Natural killer cell (primary cell): ENCODE measurements at regions not wholly inside any gene's neighbourhood (a gene's known extent, or its start where the extent isn't known, plus 50 kb on each side); places are given as distances from the start of the nearest gene placed in this dataset.

Experiments
- ATAC-seq, 3 donors: fragments of 150-1000 bp in 2 of 3; fragments of 200-7000 bp in 1 of 3; cut with Tn5 transposase; 1 replicate in 1 of 3; 2 replicates in 2 of 3; pipeline ENCODE4 v1.10.0; 2021; ENCODE audit warnings: mild to moderate bottlenecking in 2 of 3, moderate library complexity in 2 of 3
- DNase-seq, 2 donors: peaks; one replicate each; pipeline versions ENCODE4 v3.0.0 to v3.0.0-alpha.2; 2013 to 2021; ENCODE audit warnings: mixed read lengths in 1 of 2
- H3K27ac ChIP-seq: one replicate; pipeline ENCODE4 v1.5.1; 2013; ENCODE audit warnings: mild to moderate bottlenecking, low read length
- H3K27me3 ChIP-seq: one replicate; pipeline ENCODE4 v1.6.1; 2013; ENCODE audit warnings: low read length; ENCODE audit not compliant: control insufficient read depth, insufficient read depth
- H3K36me3 ChIP-seq: one replicate; pipeline ENCODE4 v1.6.1; 2013; ENCODE audit warnings: low read length; ENCODE audit not compliant: control insufficient read depth, insufficient read depth
- H3K4me1 ChIP-seq: one replicate; pipeline ENCODE4 v1.6.1; 2013; ENCODE audit warnings: low read length; ENCODE audit not compliant: control insufficient read depth, insufficient read depth
- H3K4me3 ChIP-seq: one replicate; pipeline ENCODE4 v1.5.1; 2013; ENCODE audit warnings: low read length
- H3K9me3 ChIP-seq: one replicate; pipeline ENCODE4 v1.6.1; 2013; ENCODE audit warnings: low read length; ENCODE audit not compliant: control insufficient read depth, insufficient read depth
- H3K27ac Mint-ChIP-seq, 2 donors: one replicate each; pipeline ENCODE4 v1.8.0; 2022; ENCODE audit warnings: mild to moderate bottlenecking in 2 of 2, mixed read lengths in 2 of 2, moderate library complexity in 1 of 2
- H3K27me3 Mint-ChIP-seq, 2 donors: one replicate each; pipeline ENCODE4 v1.8.0; 2022; ENCODE audit warnings: low read depth in 2 of 2, mixed read lengths in 2 of 2
- H3K36me3 Mint-ChIP-seq: one replicate; pipeline ENCODE4 v1.8.0; 2022; ENCODE audit warnings: mixed read lengths
- H3K4me1 Mint-ChIP-seq, 2 donors: one replicate each; pipeline ENCODE4 v1.8.0; 2022; ENCODE audit warnings: mixed read lengths in 2 of 2
- H3K4me3 Mint-ChIP-seq: one replicate; pipeline ENCODE4 v1.8.0; 2022; ENCODE audit warnings: mild to moderate bottlenecking, moderate library complexity, mixed read lengths
- H3K9me3 Mint-ChIP-seq, 2 donors: one replicate each; pipeline ENCODE4 v1.8.0; 2022; ENCODE audit warnings: mixed read lengths in 2 of 2
- WGBS: methylation state at CpG from one replicate; pipeline ENCODE4 v1.1.7; 2013; ENCODE audit warnings: missing lambda C conversion rate; ENCODE audit not compliant: insufficient coverage; 5-methylcytosine and 5-hydroxymethylcytosine counted together
- intact Hi-C: fragments of 100-400 bp; cut with micrococcal nuclease; formaldehyde crosslinking; loops from one replicate; pipeline ENCODE4 v1.14.2; 2022
- TF ChIP-seq, protein P1 (sequence below): fragments of 200-600 bp; IDR thresholded peaks from one replicate; pipeline ENCODE4 v1.8.0; 2022; ENCODE audit warnings: antibody characterized with exemption

DNA sequence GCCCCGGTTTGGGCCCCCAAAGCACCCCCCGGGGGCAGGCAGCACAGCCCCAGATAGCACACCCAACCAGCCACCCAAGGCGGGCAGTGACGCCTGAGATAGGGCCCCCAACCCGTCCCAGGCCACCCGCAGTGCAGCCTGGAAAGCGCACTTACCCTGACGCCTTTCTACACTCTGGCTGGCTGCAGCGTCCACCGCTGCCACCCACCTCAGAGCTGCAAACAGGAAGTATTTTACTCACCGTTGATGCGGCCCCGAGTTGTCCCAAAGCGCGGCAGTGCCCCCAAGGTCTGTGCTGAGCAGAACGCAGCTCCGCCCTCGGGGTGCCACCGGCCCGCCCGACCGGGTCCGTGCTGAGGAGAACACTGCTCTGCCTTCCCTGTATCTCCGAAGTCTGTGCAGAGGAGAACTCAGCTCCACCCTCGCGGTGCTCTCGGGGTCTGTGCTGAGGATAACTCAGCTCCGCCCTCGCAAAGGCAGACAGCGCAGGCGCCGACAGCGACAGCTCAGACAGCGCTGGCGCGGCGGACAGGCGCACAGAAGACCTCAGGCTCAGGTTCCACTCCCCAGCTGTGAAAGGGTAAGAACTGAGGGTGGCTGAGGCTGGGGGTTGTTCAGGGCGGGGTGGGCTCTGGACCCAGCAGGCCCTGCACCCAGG is 786.9 kb downstream of the CDY1 start:
- H3K27me3 Mint-ChIP-seq, result no peaks in the 10 kb centered on the region
- no peaks in the 10 kb centered on the region for H3K36me3 Mint-ChIP-seq

DNA sequence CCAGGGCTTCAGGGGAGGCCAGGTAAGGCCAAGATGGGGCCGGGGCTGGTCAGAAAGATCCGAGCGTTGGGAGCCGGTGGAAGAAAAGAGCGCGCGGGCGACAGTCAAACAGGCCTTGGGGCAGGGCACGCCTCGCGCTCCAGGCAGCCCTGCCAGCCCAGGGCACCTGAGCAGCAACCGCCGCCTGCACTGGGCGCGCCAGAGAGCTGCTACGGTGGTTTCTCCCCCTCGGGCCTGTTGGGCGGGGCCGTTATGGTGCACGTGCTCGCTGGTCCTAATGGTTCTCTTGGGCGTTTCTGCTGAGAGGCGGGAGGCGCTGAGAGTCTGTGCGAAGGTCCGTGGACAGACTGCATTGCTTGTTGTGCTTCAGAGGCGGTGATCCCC is 787.4 kb downstream of the CDY1 start:
- H3K27ac Mint-ChIP-seq, result no peak overlapping the region
- Histone ChIP-seq H3K9me3 (no peaks in the 10 kb centered on the region), H3K27ac (no peak overlapping the region), H3K4me3 (no peak overlapping the region), H3K27me3 (no peaks in the 10 kb centered on the region), H3K36me3 (no peaks in the 10 kb centered on the region), H3K4me1 (no peaks in the 10 kb centered on the region)
- H3K4me1 Mint-ChIP-seq, result no peaks in the 10 kb centered on the region
- 87% methylated on average over 27 of the region's 27 CpGs for WGBS
- H3K9me3 Mint-ChIP-seq, result peaks cover 0 to 2% of the 10 kb centered on the region in 2 donors
- no peak overlapping the region for H3K4me3 Mint-ChIP-seq
- intact Hi-C loops, result no loop called here
- TF ChIP-seq, protein P1, sequence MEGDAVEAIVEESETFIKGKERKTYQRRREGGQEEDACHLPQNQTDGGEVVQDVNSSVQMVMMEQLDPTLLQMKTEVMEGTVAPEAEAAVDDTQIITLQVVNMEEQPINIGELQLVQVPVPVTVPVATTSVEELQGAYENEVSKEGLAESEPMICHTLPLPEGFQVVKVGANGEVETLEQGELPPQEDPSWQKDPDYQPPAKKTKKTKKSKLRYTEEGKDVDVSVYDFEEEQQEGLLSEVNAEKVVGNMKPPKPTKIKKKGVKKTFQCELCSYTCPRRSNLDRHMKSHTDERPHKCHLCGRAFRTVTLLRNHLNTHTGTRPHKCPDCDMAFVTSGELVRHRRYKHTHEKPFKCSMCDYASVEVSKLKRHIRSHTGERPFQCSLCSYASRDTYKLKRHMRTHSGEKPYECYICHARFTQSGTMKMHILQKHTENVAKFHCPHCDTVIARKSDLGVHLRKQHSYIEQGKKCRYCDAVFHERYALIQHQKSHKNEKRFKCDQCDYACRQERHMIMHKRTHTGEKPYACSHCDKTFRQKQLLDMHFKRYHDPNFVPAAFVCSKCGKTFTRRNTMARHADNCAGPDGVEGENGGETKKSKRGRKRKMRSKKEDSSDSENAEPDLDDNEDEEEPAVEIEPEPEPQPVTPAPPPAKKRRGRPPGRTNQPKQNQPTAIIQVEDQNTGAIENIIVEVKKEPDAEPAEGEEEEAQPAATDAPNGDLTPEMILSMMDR, result no peak
- H3K27me3 Mint-ChIP-seq, result no peaks in the 10 kb centered on the region
- H3K36me3 Mint-ChIP-seq, result no peaks in the 10 kb centered on the region
- DNase-seq (no peak), ATAC-seq (no peak)

More for the DNA sequence above, 786.9 kb downstream of the CDY1 start:
- H3K9me3 Mint-ChIP-seq, result peaks cover 0 to 2% of the 10 kb centered on the region in 2 donors
- TF ChIP-seq, protein P1, result no peak
- 80% methylated on average over 39 of the region's 39 CpGs for WGBS
- no peak overlapping the region for H3K27ac ChIP-seq
- H3K4me1 ChIP-seq, result no peaks in the 10 kb centered on the region
- no peaks in the 10 kb centered on the region for H3K27me3 ChIP-seq
- no peak overlapping the region for H3K27ac Mint-ChIP-seq
- no peaks in the 10 kb centered on the region for H3K36me3 ChIP-seq
- ATAC-seq (no peak), DNase-seq (no peak)
- no peak overlapping the region for H3K4me3 ChIP-seq
- H3K4me1 Mint-ChIP-seq, result no peaks in the 10 kb centered on the region
- no peak overlapping the region for H3K4me3 Mint-ChIP-seq
- intact Hi-C loops, result no loop called here
- H3K9me3 ChIP-seq, result no peaks in the 10 kb centered on the region
